Liver (tissue), 3 donors: ENCODE measurements at regions not wholly inside any gene's neighbourhood (a gene's known extent, or its start where the extent isn't known, plus 50 kb on each side); places are given as distances from the start of the nearest gene placed in this dataset.

ENCODE experiments used
- EGR1 ChIP-seq, 2 donors: IDR thresholded peaks; 2 replicates each; pipeline ENCODE4 v1.6.1; 2016 to 2018; ENCODE audit warnings: antibody characterized with exemption in 2 of 2, low read depth in 2 of 2
- GABPA ChIP-seq, 2 donors: IDR thresholded peaks in 1 of 2; conservative IDR thresholded peaks in 1 of 2; 2 replicates each; pipeline ENCODE4 v1.6.1; 2016; ENCODE audit warnings: antibody characterized with exemption in 2 of 2, mild to moderate bottlenecking in 1 of 2, moderate library complexity in 1 of 2
- HNF4A ChIP-seq, 2 donors: conservative IDR thresholded peaks; 2 replicates each; pipeline ENCODE4 v1.6.1; 2016; ENCODE audit warnings: antibody characterized with exemption in 2 of 2, mild to moderate bottlenecking in 2 of 2
- JUND ChIP-seq, 2 donors: IDR thresholded peaks; 2 replicates each; pipeline ENCODE4 v1.6.1; 2016; ENCODE audit warnings: antibody characterized with exemption in 2 of 2
- RAD21 ChIP-seq, 2 donors: IDR thresholded peaks; 2 replicates each; pipeline ENCODE4 v1.6.1; 2016; ENCODE audit warnings: antibody characterized with exemption in 2 of 2, mild to moderate bottlenecking in 2 of 2
- SP1 ChIP-seq: IDR thresholded peaks from 2 replicates; pipeline ENCODE4 v1.6.1; 2018; ENCODE audit warnings: antibody characterized with exemption, mild to moderate bottlenecking
- TAF1 ChIP-seq: conservative IDR thresholded peaks from 2 replicates; pipeline ENCODE4 v1.6.1; 2016; ENCODE audit warnings: antibody characterized with exemption, mild to moderate bottlenecking
- YY1 ChIP-seq: IDR thresholded peaks from 2 replicates; pipeline ENCODE4 v1.6.1; 2016; ENCODE audit warnings: antibody characterized with exemption, mild to moderate bottlenecking
- TF ChIP-seq, protein P1 (sequence below): fragments of 150-350 bp; IDR thresholded peaks from 2 replicates; pipeline ENCODE4 v1.5.1; 2017; ENCODE audit warnings: improper control_type of control experiment, low read depth, low read length; ENCODE audit not compliant: missing input control
- TF ChIP-seq, protein P2 (sequence below): IDR thresholded peaks from 2 replicates; pipeline ENCODE4 v1.6.1; 2016; ENCODE audit warnings: antibody characterized with exemption
- TF ChIP-seq, protein P3 (sequence below): IDR thresholded peaks from 2 replicates; pipeline ENCODE4 v1.6.1; 2016; ENCODE audit warnings: antibody characterized with exemption
- TF ChIP-seq, protein P4 (sequence below): IDR thresholded peaks from 2 replicates; pipeline ENCODE4 v1.6.1; 2016; ENCODE audit warnings: antibody characterized with exemption, mild to moderate bottlenecking
- donor health status: healthy.
- donor health status: healthy.

DNA sequence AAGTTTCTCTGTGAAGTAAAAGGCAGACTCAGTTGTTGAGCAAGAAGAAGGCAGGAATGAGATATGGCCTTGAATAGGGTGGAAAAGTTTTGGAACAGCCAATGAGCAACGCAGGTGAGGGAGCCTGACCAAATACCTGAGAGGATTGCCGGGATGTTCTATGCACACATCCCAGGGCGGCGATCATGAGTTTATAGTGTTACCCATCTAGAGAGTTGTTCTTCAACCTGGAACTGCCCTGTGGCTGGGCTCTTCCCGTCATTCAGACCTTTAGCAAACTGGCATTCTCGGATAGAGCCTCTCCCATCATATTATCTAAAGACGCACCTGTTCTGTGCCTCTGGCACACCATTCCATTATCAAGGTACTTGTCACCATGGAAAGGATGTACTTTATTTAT is 103.0 kb upstream of the KIF5B start:
- TF ChIP-seq, protein P1, sequence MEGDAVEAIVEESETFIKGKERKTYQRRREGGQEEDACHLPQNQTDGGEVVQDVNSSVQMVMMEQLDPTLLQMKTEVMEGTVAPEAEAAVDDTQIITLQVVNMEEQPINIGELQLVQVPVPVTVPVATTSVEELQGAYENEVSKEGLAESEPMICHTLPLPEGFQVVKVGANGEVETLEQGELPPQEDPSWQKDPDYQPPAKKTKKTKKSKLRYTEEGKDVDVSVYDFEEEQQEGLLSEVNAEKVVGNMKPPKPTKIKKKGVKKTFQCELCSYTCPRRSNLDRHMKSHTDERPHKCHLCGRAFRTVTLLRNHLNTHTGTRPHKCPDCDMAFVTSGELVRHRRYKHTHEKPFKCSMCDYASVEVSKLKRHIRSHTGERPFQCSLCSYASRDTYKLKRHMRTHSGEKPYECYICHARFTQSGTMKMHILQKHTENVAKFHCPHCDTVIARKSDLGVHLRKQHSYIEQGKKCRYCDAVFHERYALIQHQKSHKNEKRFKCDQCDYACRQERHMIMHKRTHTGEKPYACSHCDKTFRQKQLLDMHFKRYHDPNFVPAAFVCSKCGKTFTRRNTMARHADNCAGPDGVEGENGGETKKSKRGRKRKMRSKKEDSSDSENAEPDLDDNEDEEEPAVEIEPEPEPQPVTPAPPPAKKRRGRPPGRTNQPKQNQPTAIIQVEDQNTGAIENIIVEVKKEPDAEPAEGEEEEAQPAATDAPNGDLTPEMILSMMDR: no peak
- TF ChIP-seq JUND (IDR thresholded peaks at IDR 0.05): no peak
- no peak for TF ChIP-seq HNF4A (conservative IDR thresholded peaks at IDR 0.05)
- TF ChIP-seq YY1: no peak
- no peak for TF ChIP-seq TAF1
- TF ChIP-seq, protein P2, sequence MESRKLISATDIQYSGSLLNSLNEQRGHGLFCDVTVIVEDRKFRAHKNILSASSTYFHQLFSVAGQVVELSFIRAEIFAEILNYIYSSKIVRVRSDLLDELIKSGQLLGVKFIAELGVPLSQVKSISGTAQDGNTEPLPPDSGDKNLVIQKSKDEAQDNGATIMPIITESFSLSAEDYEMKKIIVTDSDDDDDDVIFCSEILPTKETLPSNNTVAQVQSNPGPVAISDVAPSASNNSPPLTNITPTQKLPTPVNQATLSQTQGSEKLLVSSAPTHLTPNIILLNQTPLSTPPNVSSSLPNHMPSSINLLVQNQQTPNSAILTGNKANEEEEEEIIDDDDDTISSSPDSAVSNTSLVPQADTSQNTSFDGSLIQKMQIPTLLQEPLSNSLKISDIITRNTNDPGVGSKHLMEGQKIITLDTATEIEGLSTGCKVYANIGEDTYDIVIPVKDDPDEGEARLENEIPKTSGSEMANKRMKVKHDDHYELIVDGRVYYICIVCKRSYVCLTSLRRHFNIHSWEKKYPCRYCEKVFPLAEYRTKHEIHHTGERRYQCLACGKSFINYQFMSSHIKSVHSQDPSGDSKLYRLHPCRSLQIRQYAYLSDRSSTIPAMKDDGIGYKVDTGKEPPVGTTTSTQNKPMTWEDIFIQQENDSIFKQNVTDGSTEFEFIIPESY: no peak
- no peak for TF ChIP-seq EGR1 (IDR thresholded peaks at IDR 0.05; ENCODE audit: low read depth in 2 of 2)
- TF ChIP-seq, protein P3, sequence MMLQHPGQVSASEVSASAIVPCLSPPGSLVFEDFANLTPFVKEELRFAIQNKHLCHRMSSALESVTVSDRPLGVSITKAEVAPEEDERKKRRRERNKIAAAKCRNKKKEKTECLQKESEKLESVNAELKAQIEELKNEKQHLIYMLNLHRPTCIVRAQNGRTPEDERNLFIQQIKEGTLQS: no peak
- TF ChIP-seq, protein P4, sequence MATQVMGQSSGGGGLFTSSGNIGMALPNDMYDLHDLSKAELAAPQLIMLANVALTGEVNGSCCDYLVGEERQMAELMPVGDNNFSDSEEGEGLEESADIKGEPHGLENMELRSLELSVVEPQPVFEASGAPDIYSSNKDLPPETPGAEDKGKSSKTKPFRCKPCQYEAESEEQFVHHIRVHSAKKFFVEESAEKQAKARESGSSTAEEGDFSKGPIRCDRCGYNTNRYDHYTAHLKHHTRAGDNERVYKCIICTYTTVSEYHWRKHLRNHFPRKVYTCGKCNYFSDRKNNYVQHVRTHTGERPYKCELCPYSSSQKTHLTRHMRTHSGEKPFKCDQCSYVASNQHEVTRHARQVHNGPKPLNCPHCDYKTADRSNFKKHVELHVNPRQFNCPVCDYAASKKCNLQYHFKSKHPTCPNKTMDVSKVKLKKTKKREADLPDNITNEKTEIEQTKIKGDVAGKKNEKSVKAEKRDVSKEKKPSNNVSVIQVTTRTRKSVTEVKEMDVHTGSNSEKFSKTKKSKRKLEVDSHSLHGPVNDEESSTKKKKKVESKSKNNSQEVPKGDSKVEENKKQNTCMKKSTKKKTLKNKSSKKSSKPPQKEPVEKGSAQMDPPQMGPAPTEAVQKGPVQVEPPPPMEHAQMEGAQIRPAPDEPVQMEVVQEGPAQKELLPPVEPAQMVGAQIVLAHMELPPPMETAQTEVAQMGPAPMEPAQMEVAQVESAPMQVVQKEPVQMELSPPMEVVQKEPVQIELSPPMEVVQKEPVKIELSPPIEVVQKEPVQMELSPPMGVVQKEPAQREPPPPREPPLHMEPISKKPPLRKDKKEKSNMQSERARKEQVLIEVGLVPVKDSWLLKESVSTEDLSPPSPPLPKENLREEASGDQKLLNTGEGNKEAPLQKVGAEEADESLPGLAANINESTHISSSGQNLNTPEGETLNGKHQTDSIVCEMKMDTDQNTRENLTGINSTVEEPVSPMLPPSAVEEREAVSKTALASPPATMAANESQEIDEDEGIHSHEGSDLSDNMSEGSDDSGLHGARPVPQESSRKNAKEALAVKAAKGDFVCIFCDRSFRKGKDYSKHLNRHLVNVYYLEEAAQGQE: no peak
- TF ChIP-seq SP1: no peak
- no peak for TF ChIP-seq GABPA (IDR thresholded peaks at IDR 0.05 in 1 of 2, conservative IDR thresholded peaks at IDR 0.05 in 1 of 2)
- no peak for TF ChIP-seq RAD21 (IDR thresholded peaks at IDR 0.05)
